ENCODE measurements at regions not wholly inside any gene's neighbourhood (a gene's known extent, or its start where the extent isn't known, plus 50 kb on each side); places are given as distances from the start of the nearest gene placed in this dataset.

DNA sequence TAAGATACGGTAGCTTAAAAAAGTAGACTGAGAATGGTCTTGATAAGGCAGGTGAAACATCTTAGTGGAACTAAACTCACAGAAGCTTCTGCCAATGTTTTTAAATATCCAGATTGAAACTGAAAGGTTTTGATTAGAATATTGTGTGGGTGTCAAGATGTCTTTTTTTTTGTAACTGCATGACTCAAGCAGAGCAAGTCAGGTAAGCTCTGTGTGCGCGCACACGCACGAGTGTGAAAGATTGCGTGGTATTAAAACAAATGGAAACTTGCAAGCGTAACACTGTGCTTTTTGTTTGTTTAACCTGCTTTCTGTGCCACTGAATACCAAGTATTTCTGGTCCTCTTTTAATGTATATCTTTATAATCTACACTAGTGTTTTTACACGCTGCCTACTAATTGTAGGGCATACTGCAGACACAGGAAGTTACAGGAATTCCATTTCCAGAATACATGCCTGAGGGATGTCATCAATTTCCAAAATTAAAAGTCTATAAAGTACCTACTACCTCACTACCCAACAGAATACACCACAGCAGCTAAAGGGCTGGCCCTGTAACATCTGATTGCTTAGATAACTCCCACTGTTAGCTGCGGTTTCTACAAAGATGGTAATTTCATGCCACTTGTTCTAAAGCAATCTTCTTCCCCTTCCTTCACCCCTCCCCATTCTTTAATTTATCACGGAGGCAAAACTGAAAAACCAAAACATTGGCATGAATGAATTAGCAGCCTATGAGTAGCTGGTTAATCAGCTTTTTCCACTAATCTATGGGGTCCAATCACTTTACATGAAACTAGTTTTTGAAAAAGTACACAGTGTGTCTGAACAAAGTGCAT, 472.8 kb downstream of the SHQ1 start:
- DNase-seq (ENCODE audit: low read depth in 3 of 3), result peak in 2 of 3 donors; percentile 10 to 12

DNA sequence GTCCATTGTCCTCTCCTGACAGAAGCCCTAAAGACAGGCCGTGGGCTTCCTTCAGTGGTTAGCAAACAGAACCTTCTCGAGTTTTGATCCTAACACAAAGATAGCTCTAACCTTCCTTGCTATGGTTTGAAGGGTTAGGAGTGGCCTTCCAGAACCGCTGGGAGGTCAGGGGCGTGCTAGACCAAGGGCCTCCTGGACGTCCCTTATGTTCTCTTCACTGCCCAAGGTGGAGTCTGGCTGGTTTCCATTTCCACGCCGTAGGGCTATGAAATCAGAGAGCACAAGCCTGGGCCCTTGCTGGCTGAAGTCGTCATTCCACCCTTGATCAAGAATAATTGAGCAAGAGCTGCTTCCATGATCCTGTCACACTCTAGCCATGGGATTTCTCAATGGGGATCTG, 475.1 kb downstream of the SHQ1 start:
- DNase-seq (ENCODE audit: low read depth in 3 of 3), result no peak

GRCh38 chr3:72372161-72372560, 476.1 kb downstream of the SHQ1 start:
- DNase-seq (ENCODE audit: low read depth in 3 of 3), result no peak

DNA sequence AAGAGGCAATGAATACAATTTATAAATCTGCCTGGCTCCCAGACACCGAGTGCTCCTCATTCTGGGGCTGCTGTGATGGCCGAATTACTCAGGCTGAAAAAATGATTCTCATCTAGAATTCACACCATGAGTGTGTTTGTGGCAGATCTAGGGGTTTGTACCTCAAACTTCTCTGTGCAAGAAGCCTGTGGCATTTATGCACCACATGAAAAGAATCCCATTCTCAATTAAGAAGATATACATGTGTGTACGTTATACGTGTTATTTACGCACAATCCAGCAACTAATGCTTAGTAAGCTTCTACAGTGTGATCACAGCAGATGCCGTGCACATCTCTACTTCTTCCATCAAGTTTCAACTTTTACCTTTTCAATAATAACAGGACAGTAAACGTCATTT, 476.8 kb downstream of the SHQ1 start:
- DNase-seq (ENCODE audit: low read depth in 3 of 3), result no peak

DNA sequence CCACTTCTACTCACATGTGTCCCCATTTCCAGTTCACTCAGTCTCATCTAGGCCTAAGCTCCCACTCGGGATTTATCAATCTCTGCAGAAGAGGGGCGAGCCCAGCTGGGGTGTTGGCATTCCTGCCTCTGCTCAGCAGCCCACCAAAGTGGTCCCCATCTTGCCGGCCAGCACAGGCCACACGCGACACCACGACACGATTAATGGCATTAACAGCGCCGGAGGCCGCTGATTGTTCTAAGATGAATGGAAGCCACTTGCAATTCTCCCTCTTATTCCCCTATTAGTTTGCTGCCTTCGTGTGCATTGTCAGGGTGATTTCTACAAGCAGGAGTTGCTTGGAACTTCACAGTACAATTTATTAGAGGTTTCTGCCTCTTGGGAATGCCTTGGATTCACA, 477.3 kb downstream of the SHQ1 start:
- no peak for DNase-seq (ENCODE audit: low read depth in 3 of 3)

DNA sequence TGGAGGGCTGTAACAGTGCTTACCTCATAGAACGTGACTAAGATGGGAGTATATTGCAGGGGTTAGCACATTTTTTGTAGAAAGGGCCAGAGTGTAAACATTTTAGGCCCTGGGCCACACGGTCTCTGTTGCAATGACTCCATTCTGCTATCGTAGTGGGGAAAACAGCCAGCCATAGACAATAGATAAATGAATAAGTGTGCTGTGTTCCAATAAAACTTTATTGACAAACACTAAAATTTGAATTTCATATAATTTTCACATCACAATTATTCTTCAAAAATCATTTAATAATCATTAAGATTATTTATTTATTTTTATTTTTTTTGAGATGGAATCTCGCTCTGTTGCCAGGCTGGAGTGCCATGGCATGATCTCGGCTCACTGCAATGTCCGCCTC, 478.6 kb downstream of the SHQ1 start:
- DNase-seq (ENCODE audit: low read depth in 3 of 3), result no peak

GRCh38 chr3:72368331-72368975, 479.8 kb downstream of the SHQ1 start:
- DNase-seq (ENCODE audit: low read depth in 3 of 3), result no peak

GRCh38 chr3:72361990-72362389, 486.3 kb downstream of the SHQ1 start:
- no peak for DNase-seq (ENCODE audit: low read depth in 3 of 3)

DNA sequence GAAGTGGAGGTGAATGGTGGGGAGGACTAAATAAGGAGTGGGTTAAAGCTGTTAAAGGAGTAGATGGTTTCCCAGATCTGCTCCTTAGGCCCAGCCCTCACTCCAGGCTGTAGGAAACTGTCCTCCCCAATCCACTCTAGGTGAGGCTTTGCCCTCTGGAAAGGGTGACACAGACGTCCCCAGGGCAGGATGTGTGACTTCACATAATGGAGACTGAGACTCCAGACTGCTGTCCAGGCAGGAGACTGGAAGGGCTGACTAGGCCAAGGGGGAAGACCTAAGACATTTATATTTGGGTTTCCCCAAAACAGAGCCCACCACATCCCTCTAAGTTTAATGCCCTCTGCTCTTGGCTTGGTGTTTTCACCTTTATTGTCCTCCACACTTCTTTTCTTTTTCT, 488.5 kb downstream of the SHQ1 start:
- DNase-seq (ENCODE audit: low read depth in 3 of 3), result no peak

DNA sequence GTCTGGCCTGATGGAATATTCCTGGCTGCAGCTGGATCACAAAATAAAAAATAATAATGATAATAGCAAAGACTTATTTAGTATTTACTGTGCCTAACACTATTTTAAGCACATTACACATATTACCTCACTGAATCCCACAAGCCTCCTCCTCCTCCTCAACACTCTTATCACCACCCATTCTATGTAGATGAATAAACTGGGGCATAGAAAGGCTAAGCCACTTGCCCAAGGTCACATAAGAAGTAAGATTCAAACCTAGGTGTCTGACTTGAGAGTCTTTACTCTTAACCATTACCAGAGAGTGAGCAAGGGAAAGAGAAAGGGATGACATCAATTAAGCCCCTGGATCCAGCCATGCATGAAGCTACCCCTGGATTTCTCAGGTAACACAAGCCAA, 493.1 kb downstream of the SHQ1 start:
- DNase-seq (ENCODE audit: low read depth in 3 of 3), result no peak

DNA sequence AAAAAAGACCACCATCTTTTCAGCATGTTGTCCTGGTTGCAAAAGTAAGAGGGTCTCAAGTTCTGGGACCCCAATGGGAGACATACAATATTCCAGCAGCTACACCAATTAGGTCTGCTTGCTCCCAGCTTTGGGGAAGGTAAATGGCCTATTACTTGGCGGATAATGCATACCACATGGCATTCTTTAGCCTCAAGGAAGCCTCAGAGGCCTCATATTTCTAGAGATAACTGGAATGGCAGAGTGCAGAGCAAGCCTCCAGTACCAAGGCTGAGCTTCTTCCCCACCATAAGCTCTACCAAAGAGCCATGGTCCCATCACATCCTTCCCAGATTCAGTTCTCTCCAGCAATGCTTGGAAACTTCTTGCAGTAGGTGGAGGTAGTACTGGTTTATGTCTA, 493.8 kb downstream of the SHQ1 start:
- no peak for DNase-seq (ENCODE audit: low read depth in 3 of 3)

DNA sequence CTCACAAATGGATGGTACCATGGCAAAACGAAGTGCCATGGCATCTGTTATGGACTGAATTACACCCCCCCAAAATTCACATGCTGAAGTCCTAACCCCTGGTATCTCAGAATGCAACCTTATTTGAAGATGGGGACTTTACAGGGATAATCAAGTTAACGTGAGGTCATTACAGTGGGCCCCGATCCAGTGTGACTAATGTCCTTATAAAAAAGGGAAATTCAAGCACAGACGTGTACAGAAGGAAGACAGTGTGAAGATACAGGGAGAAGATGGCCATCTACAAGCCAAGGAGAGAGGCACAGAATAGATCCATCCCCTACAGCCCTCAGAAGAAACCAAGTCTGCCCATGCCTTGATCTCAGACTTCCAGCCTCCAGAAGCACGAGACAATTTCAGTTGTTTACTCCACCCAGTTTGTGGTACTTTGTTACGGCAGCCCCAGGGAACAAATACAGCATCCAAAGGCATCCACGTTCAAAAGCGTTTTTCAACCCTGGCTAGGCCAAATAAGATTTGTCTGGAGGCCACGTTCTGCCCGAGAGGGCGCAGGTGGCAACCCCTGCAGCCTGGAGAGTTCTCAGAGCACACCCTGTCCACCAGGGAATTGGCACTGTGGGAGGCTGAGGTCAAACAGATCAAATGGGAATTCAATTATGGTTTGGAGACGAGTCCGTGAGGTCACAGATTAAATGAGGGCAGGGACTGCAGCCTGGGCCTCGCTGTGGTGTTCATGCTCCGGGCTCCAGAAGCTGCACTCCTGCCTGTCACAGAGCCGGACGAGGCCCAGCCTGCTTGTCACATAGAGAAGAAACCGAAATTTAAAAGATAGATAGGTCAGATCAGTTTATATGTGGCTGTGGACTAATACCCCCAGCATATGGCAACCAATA, 494.8 kb downstream of the SHQ1 start:
- DNase-seq (ENCODE audit: low read depth in 3 of 3), result no peak

GRCh38 chr3:72352176-72352575, 496.1 kb downstream of the SHQ1 start:
- no peak for DNase-seq (ENCODE audit: low read depth in 3 of 3)

GRCh38 chr3:72351536-72351935, 496.7 kb downstream of the SHQ1 start:
- no peak for DNase-seq (ENCODE audit: low read depth in 3 of 3)

GRCh38 chr3:72350761-72351505, 497.3 kb downstream of the SHQ1 start:
- no peak for DNase-seq (ENCODE audit: low read depth in 3 of 3)

DNA sequence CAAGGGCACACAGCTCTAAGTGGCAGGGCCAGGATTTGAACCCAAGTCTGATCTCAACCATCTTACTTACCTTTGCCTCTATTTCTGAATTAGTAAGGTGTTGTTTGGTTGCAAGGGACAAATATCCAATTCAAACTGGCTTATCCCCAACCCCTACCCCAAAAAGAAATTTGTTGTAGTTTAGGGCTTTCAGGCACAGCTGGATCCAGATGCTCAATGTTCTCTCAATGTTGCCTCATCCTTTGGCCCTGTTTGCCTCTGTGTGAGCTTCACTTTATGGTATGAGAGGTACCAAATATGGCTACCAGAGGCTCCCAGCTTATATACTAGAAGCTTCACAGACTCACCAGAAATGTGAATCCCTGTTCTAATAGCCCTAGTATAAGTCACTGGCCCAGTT, 499.9 kb downstream of the SHQ1 start:
- no peak for DNase-seq (ENCODE audit: low read depth in 3 of 3)

GRCh38 chr3:72347819-72348319, 500.4 kb downstream of the SHQ1 start:
- peak in 2 of 3 donors; percentile 30 to 65 for DNase-seq (ENCODE audit: low read depth in 3 of 3)

DNA sequence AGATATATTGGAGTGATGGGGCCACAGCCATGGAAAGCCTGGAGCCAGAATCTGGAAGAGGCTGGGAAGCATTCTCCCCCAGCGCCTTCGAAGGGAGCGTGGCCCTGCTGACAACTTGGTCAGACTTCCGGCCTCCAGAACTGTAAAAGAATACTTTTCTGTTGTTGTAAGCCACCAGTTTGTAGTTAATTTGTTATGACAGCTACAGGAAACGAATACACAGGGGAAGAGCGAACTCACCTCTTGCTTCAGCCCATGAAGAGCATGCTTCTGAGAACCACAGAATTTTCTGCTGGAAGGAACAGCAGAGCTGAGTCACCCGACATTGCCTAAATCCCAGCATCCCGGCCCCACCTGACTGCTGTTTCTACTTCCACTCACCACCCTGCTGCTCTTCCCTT, 501.7 kb downstream of the SHQ1 start:
- no peak for DNase-seq (ENCODE audit: low read depth in 3 of 3)

DNA sequence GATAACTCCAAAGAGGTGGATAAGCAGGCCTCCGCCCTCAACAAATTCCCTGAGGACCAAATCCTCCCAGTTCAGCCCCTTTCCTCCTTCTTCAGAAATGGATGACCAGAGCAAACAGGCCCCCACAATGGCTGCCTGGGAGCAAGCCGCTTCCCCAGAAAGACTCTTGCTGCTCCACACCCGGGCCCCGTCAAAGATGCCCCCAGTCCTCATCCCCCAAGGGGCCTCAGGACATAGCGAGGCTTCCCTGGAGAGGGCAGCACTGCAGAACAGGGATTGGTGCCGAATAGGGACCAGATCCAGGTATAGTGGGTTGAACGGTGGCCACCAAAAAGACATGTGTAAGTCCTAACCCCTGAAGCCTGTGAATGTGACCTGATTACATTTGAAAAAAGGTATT, 502.3 kb downstream of the SHQ1 start:
- no peak for DNase-seq (ENCODE audit: low read depth in 3 of 3)

GRCh38 chr3:72345237-72345878, 502.9 kb downstream of the SHQ1 start:
- DNase-seq (ENCODE audit: low read depth in 3 of 3), result no peak

DNA sequence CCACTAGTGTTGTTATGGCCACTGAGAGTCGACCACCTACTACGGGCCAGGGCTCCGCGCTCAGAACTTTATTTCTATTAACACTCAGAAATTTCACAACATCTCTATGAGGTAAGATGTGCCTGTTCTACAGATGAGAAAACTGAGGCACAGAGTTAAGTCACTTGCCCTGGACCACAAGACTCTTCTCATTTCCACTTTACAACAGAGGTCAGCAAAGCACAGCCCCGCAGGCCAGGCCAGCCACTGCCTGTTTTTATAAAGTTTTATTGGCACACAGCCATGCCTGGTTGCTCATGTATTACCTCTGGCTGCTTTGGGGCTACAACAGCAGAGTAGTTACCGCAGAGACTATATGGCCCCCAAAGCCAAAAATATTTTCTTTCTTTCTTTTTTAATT, 503.6 kb downstream of the SHQ1 start:
- DNase-seq (ENCODE audit: low read depth in 3 of 3), result no peak
